ENCODE measurements at regions not wholly inside any gene's neighbourhood (a gene's known extent, or its start where the extent isn't known, plus 50 kb on each side); places are given as distances from the start of the nearest gene placed in this dataset.

GRCh38 chr5:56358703-56359681 lies 125.9 kb upstream of the ANKRD55 start (continued):
- TF ChIP-seq ZNF335 (CRISPR knock-in tag; IDR thresholded peaks at IDR 0.05): peak; percentile 53; the same call in 1 of the 2 replicates
- TF ChIP-seq NFE2L2 (IDR thresholded peaks at IDR 0.05; ENCODE audit: low read length): peak; percentile 37; the same call in 1 of the 2 replicates
- TF ChIP-seq KLF16 (CRISPR knock-in tag; IDR thresholded peaks at IDR 0.05): peak in 1 of 2 experiments; percentile 7; a peak in 1 of 4 replicates
- peak; percentile 51; the same call in 1 of the 2 replicates for TF ChIP-seq BHLHE40 (IDR thresholded peaks at IDR 0.05; ENCODE audit: low read length)
- TF ChIP-seq TAF1 (CRISPR knock-in tag; IDR thresholded peaks at IDR 0.05): peak; percentile 76
- peak; percentile 96 for TF ChIP-seq HNF4A (CRISPR knock-in tag; IDR thresholded peaks at IDR 0.05)
- TF ChIP-seq ZNF75D (CRISPR knock-in tag; IDR thresholded peaks at IDR 0.05; ENCODE audit: borderline replicate concordance): no peak
- peak; percentile 40 for TF ChIP-seq ZBTB43 (CRISPR knock-in tag; conservative IDR thresholded peaks at IDR 0.05)
- peak; percentile 68; the same call in 1 of the 2 replicates for TF ChIP-seq ZBTB26 (CRISPR knock-in tag; IDR thresholded peaks at IDR 0.05; ENCODE audit: borderline replicate concordance)
- TF ChIP-seq ZNF777 (CRISPR knock-in tag; IDR thresholded peaks at IDR 0.05): 0 out of 2 replicates have a peak, but pooled peaks have one; percentile 33
- no peak for TF ChIP-seq SOX6 (IDR thresholded peaks at IDR 0.05)
- peak; percentile 98 for TF ChIP-seq SOX6 (CRISPR knock-in tag; IDR thresholded peaks at IDR 0.05)
- TF ChIP-seq ATF2 (CRISPR knock-in tag; IDR thresholded peaks at IDR 0.05): peak; percentile 64
- TF ChIP-seq PRDM15 (CRISPR knock-in tag; IDR thresholded peaks at IDR 0.05): no peak
- no peak for TF ChIP-seq CAMTA2 (CRISPR knock-in tag; IDR thresholded peaks at IDR 0.05; ENCODE audit: borderline replicate concordance)
- 0 out of 2 replicates have a peak, but pooled peaks have one; percentile 16 for TF ChIP-seq ZNF276 (CRISPR knock-in tag; IDR thresholded peaks at IDR 0.05; ENCODE audit: low read depth)

All from HepG2 (cell line).